Skeletal muscle cell (primary cell): ENCODE measurements at regions not wholly inside any gene's neighbourhood (a gene's known extent, or its start where the extent isn't known, plus 50 kb on each side); places are given as distances from the start of the nearest gene placed in this dataset.
"Not testable (repeated sequence)": the region's sequence is repeated elsewhere in the genome, so short reads cannot be mapped to it uniquely, and the experiment has no call there.

Source experiments
- DNase-seq: peaks from one replicate; pipeline ENCODE4 v3.0.0-alpha.2; 2010; ENCODE audit warnings: low read depth
- H3K4me3 ChIP-seq: 2 replicates; pipeline ENCODE4 v1.5.1; 2011; ENCODE audit warnings: low read depth, mild to moderate bottlenecking, control low read depth, low read length, moderate library complexity

- no peak for DNase-seq
- H3K4me3 ChIP-seq: no peak overlapping the region
Measured at GRCh38 chr10:109055243-109055642, 868.1 kb downstream of the XPNPEP1 start.

GRCh38 chr10:109047856-109048255, 875.5 kb downstream of the XPNPEP1 start:
- H3K4me3 ChIP-seq: no peak overlapping the region
- no peak for DNase-seq

GRCh38 chr10:109046427-109046826, 876.9 kb downstream of the XPNPEP1 start:
- H3K4me3 ChIP-seq, DNase-seq: not testable (repeated sequence)

GRCh38 chr10:109040622-109041021, 882.7 kb downstream of the XPNPEP1 start:
- no peak overlapping the region for H3K4me3 ChIP-seq
- DNase-seq: no peak

GRCh38 chr10:109037978-109038377, 885.3 kb downstream of the XPNPEP1 start:
- no peak overlapping the region for H3K4me3 ChIP-seq
- no peak for DNase-seq

GRCh38 chr10:109030581-109031210, 892.6 kb downstream of the XPNPEP1 start:
- no peak for DNase-seq
- H3K4me3 ChIP-seq: no peak overlapping the region

- no peak for DNase-seq
- no peak overlapping the region for H3K4me3 ChIP-seq
Measured at GRCh38 chr10:109029870-109030269, 893.4 kb downstream of the XPNPEP1 start.

- no peak for DNase-seq
- no peak overlapping the region for H3K4me3 ChIP-seq
Measured at GRCh38 chr10:109027534-109028185, 895.7 kb downstream of the XPNPEP1 start.

- no peak overlapping the region for H3K4me3 ChIP-seq
- DNase-seq: no peak
Measured at GRCh38 chr10:109025172-109025571, 898.1 kb downstream of the XPNPEP1 start.

- no peak for DNase-seq
- no peak overlapping the region for H3K4me3 ChIP-seq
Measured at GRCh38 chr10:109022417-109023049, 900.8 kb downstream of the XPNPEP1 start.

- no peak for DNase-seq
- H3K4me3 ChIP-seq: no peak overlapping the region
Measured at GRCh38 chr10:109019001-109019424, 904.3 kb downstream of the XPNPEP1 start.

GRCh38 chr10:109007514-109007913, 915.8 kb downstream of the XPNPEP1 start:
- H3K4me3 ChIP-seq: no peak overlapping the region
- DNase-seq: no peak

- no peak for DNase-seq
- H3K4me3 ChIP-seq: no peak overlapping the region
Measured at GRCh38 chr10:108990441-108990840, 932.9 kb downstream of the XPNPEP1 start.

- H3K4me3 ChIP-seq: no peak overlapping the region
- DNase-seq: no peak
Measured at GRCh38 chr10:108989976-108990375, 933.3 kb downstream of the XPNPEP1 start.

GRCh38 chr10:108982159-108982558, 941.2 kb downstream of the XPNPEP1 start:
- DNase-seq: no peak

GRCh38 chr10:108980869-108981268, 942.4 kb downstream of the XPNPEP1 start:
- no peak overlapping the region for H3K4me3 ChIP-seq
- DNase-seq: no peak

More at GRCh38 chr10:108982159-108982558, 941.2 kb downstream of the XPNPEP1 start:
- H3K4me3 ChIP-seq: no peak overlapping the region

- no peak overlapping the region for H3K4me3 ChIP-seq
- no peak for DNase-seq
Measured at GRCh38 chr10:108975459-108976058, 947.8 kb downstream of the XPNPEP1 start.

GRCh38 chr10:108970016-108970415, 953.3 kb downstream of the XPNPEP1 start:
- DNase-seq: no peak
- H3K4me3 ChIP-seq: no peak overlapping the region

GRCh38 chr10:108966411-108966810, 956.9 kb downstream of the XPNPEP1 start:
- no peak for DNase-seq
- H3K4me3 ChIP-seq: no peak overlapping the region

GRCh38 chr10:108966005-108966404, 957.3 kb downstream of the XPNPEP1 start:
- no peak for DNase-seq
- H3K4me3 ChIP-seq: no peak overlapping the region
